Colonic mucosa (tissue), 4 donors: ENCODE measurements at regions not wholly inside any gene's neighbourhood (a gene's known extent, or its start where the extent isn't known, plus 50 kb on each side); places are given as distances from the start of the nearest gene placed in this dataset.

Experiments
- DNase-seq: peaks from one replicate; pipeline ENCODE4 v3.0.0-alpha.2; 2020
- H3K27ac ChIP-seq: fragments of 200-600 bp; one replicate; pipeline ENCODE4 v1.8.0; 2021
- H3K27me3 ChIP-seq: fragments of 200-600 bp; one replicate; pipeline ENCODE4 v1.8.0; 2021
- H3K36me3 ChIP-seq: fragments of 200-600 bp; one replicate; pipeline ENCODE4 v1.8.0; 2021
- H3K4me1 ChIP-seq: fragments of 200-600 bp; one replicate; pipeline ENCODE4 v1.8.0; 2021; ENCODE audit warnings: mild to moderate bottlenecking
- H3K4me3 ChIP-seq: fragments of 200-600 bp; one replicate; pipeline ENCODE4 v1.8.0; 2021
- H3K9ac ChIP-seq, 2 donors: one replicate each; pipeline ENCODE4 v1.7.0; 2013; ENCODE audit warnings: control low read depth in 2 of 2, low read depth in 2 of 2, low read length in 2 of 2
- H3K9me3 ChIP-seq: fragments of 200-600 bp; one replicate; pipeline ENCODE4 v1.8.0; 2021
- intact Hi-C: fragments of 100-400 bp; cut with DNase I; formaldehyde crosslinking; loops from one replicate; pipeline ENCODE4 v1.14.1; 2022
- TF ChIP-seq, protein P1 (sequence below): fragments of 200-600 bp; IDR thresholded peaks from one replicate; pipeline ENCODE4 v1.8.0; 2022; ENCODE audit warnings: antibody characterized with exemption, mild to moderate bottlenecking
- donor health status: healthy.
- donor health status: DM: no; HTN: no; CAD: no.
- donor health status: DM: no; HTN: no; CAD: no.

DNA sequence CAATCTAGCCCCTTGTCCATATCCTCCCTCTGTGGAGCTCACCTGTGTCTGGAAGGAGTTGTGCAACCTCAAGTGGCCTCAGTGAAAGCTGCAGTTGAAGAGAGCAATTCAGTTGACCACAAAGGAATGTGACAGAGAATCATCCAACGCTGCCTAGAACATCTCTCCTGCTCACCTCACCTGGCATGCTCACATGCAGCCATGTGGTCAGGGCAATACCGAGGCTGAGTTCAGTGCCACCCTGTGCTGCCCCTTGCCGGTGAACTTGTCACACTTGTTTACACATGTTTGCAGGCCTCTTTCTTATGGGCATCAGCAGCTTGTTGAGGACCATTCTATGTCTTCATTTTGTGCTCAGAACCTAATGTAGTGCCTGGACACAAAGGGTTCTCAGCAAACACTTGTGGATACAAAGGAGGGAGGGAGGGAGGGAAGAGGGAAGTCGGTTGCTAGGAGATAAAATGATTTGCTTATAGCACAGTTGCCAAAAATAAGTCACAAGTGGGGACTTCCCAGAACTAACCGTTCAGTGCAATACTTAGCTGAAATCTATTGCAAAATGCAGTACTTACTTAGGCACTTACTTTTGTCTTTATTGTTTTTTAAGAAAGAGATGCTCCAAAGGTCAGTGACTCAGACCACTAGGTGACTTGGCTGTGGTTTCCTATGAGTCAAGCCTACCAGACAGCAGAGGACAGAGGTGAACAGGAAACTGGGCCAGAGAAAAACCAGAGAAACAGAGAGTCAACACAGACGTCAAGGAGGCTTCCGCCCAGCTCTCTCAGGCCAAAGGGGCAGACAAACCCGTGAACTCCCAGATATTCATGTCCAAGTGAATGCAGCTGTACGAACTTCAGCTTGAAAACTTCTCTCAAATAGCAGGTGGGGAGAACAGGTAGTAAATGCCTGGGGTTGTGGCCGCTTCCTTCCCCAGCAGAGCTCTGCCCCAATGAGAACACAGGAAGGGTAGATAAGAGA is 227.8 kb upstream of the CTNNB1 start:
- intact Hi-C loops = loop anchor here (5.0 to 10.0 kb wide), 2 partner anchors 233 to 389 kb away; no protein-coding TSS in a partner anchor
- Histone ChIP-seq H3K9ac (peak overlapping the region; percentile 50 to 60), H3K36me3 (no peaks in the 10 kb centered on the region), H3K4me3 (no peak overlapping the region), H3K4me1 (peaks cover 15% of the 10 kb centered on the region), H3K9me3 (no peaks in the 10 kb centered on the region), H3K27me3 (no peaks in the 10 kb centered on the region), H3K27ac (peak overlapping the region; percentile 60)
- DNase-seq = peak; percentile 76
- TF ChIP-seq, protein P1, sequence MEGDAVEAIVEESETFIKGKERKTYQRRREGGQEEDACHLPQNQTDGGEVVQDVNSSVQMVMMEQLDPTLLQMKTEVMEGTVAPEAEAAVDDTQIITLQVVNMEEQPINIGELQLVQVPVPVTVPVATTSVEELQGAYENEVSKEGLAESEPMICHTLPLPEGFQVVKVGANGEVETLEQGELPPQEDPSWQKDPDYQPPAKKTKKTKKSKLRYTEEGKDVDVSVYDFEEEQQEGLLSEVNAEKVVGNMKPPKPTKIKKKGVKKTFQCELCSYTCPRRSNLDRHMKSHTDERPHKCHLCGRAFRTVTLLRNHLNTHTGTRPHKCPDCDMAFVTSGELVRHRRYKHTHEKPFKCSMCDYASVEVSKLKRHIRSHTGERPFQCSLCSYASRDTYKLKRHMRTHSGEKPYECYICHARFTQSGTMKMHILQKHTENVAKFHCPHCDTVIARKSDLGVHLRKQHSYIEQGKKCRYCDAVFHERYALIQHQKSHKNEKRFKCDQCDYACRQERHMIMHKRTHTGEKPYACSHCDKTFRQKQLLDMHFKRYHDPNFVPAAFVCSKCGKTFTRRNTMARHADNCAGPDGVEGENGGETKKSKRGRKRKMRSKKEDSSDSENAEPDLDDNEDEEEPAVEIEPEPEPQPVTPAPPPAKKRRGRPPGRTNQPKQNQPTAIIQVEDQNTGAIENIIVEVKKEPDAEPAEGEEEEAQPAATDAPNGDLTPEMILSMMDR = no peak

DNA sequence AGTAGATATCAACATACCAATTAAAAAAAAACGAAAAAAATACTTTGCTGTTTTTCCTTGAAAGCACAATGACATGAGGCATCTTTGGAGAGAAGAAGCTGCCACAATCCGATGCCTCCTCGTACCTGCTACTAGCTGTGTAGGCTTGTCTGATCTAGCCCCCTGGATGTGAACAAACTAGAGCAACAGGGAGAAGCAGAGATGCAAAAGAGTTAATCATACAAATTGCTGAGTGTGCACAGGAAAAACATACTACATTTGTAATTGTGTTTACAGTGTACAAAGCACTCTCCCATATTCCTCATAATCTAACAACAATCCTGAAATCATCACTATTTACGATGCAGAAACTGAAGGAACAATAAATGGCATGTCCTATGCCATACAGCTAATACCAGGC is 227.0 kb upstream of the CTNNB1 start:
- H3K36me3 ChIP-seq = no peaks in the 10 kb centered on the region
- no peak for DNase-seq
- H3K27me3 ChIP-seq = no peaks in the 10 kb centered on the region
- intact Hi-C loops = loop anchor here (5.0 to 10.0 kb wide), 2 partner anchors 232 to 390 kb away; no protein-coding TSS in a partner anchor
- H3K9ac ChIP-seq = no peak overlapping the region
- H3K27ac ChIP-seq = peak overlapping the region; percentile 60
- TF ChIP-seq, protein P1 = no peak
- H3K4me1 ChIP-seq = peaks cover 15% of the 10 kb centered on the region
- no peak overlapping the region for H3K4me3 ChIP-seq
- H3K9me3 ChIP-seq = no peaks in the 10 kb centered on the region

DNA sequence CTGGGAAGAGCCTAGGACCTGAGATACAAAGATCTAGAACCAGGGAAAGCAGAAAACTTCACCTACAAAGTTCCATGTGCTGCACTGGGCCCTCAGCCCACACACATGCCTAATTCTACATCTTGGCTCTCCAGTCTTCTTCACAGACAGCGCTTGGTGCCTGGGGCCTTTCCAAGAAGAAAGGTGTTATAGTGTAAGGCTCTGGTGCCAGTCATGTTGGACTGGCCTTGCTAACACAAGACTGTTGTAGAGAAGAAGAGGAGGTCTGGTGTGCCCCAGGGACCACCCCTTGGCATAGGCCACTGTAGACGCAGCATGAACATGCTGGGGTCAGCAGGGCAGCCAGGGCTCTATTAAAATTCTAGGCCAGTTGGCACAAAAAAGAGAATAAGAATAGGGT is 226.2 kb upstream of the CTNNB1 start:
- H3K27ac ChIP-seq = no peak overlapping the region
- no peaks in the 10 kb centered on the region for H3K36me3 ChIP-seq
- TF ChIP-seq, protein P1 = no peak
- H3K4me3 ChIP-seq = no peak overlapping the region
- H3K9ac ChIP-seq = no peak overlapping the region
- H3K27me3 ChIP-seq = no peaks in the 10 kb centered on the region
- no peaks in the 10 kb centered on the region for H3K9me3 ChIP-seq
- H3K4me1 ChIP-seq = peaks cover 15% of the 10 kb centered on the region
- intact Hi-C loops = loop anchor here (5.0 to 10.0 kb wide), 2 partner anchors 232 to 391 kb away; no protein-coding TSS in a partner anchor
- no peak for DNase-seq

DNA sequence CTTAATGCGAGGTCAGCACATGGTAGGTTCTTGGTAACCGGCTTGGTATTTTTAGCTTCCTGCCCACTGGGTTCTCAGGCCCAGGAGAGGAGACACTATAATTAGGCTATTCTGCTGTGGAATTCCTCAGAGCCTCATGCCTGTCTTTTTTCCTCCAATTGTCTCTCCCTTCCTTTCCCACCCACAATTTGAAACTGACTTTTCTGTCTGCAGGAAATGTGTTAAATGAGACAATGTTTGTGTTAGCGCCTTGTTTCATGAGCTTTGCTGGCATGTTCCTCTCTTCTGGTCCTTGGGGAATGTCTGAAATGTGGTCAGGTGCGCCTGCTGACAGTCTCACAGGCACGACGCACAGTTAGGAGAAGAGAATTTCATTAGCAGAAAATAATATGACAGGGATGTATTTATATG is 223.6 kb upstream of the CTNNB1 start:
- H3K4me1 ChIP-seq = peaks cover 15% of the 10 kb centered on the region
- no peak for DNase-seq
- H3K27ac ChIP-seq = no peak overlapping the region
- TF ChIP-seq, protein P1 = no peak
- H3K27me3 ChIP-seq = no peaks in the 10 kb centered on the region
- no peak overlapping the region for H3K9ac ChIP-seq
- intact Hi-C loops = loop anchor here (10.0 kb wide), 1 partner anchor 229 kb away; no protein-coding TSS in a partner anchor
- no peak overlapping the region for H3K4me3 ChIP-seq
- H3K9me3 ChIP-seq = no peaks in the 10 kb centered on the region
- no peaks in the 10 kb centered on the region for H3K36me3 ChIP-seq

DNA sequence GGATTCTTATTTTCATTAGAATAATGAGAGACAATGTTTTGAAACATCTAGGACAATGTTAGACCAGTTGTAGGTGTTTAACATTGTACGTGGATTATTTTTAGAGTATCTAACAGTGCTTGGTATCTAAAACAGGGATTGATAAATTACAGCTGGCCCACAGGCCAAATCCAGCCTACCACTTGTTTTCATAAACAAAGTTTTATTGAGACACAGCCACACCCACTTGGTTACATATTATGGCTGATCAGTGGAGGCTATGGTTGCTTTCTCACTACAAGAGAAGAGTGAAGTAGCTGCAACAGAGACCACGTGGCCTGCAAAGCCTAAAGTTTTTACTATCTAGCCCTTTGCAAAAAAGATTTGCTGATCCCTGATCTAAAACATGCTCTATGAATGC is 223.1 kb upstream of the CTNNB1 start:
- intact Hi-C loops = loop anchor here (10.0 kb wide), 1 partner anchor 229 kb away; no protein-coding TSS in a partner anchor
- Histone ChIP-seq H3K27ac (no peak overlapping the region), H3K9ac (no peak overlapping the region), H3K4me3 (no peak overlapping the region), H3K27me3 (no peaks in the 10 kb centered on the region), H3K4me1 (peaks cover 12% of the 10 kb centered on the region), H3K36me3 (no peaks in the 10 kb centered on the region), H3K9me3 (no peaks in the 10 kb centered on the region)
- no peak for DNase-seq
- TF ChIP-seq, protein P1 = no peak
